Liver (tissue), 8 donors: ENCODE measurements at regions not wholly inside any gene's neighbourhood (a gene's known extent, or its start where the extent isn't known, plus 50 kb on each side); places are given as distances from the start of the nearest gene placed in this dataset.
A peak's percentile ranks its signal among the peaks of the same experiment; 100 is the strongest.

Experiments
- DNase-seq: peaks from one replicate; pipeline ENCODE4 v3.0.0-alpha.2; 2017; ENCODE audit warnings: low spot score
- H3K27ac ChIP-seq, 2 donors: one replicate each; pipeline ENCODE4 v1.7.0; 2013; ENCODE audit warnings: inconsistent platforms in 2 of 2, low read length in 2 of 2, control low read depth in 1 of 2, low read depth in 1 of 2, mild to moderate bottlenecking in 1 of 2
- H3K27me3 ChIP-seq, 4 donors: one replicate each; pipeline versions ENCODE4 v1.6.1 to v1.7.0; 2013; ENCODE audit warnings: low read length in 3 of 4, inconsistent platforms in 1 of 4, mild to moderate bottlenecking in 1 of 4, moderate library complexity in 1 of 4; ENCODE audit not compliant: control insufficient read depth in 4 of 4, insufficient read depth in 4 of 4
- H3K36me3 ChIP-seq, 4 donors: one replicate each; pipeline versions ENCODE4 v1.6.1 to v1.7.0; 2013; ENCODE audit warnings: low read length in 3 of 4, mild to moderate bottlenecking in 3 of 4, low read depth in 1 of 4, moderate library complexity in 1 of 4; ENCODE audit not compliant: control insufficient read depth in 4 of 4, insufficient read depth in 3 of 4
- H3K4me1 ChIP-seq, 4 donors: one replicate each; pipeline versions ENCODE4 v1.6.1 to v1.7.0; 2013; ENCODE audit warnings: low read length in 3 of 4, mild to moderate bottlenecking in 3 of 4, moderate library complexity in 1 of 4; ENCODE audit not compliant: control insufficient read depth in 4 of 4, insufficient read depth in 4 of 4
- H3K4me3 ChIP-seq, 3 donors: one replicate each; pipeline versions ENCODE4 v1.6.1 to v1.7.0; 2013; ENCODE audit warnings: low read length in 3 of 3, control low read depth in 1 of 3, low read depth in 1 of 3, mild to moderate bottlenecking in 1 of 3
- H3K9ac ChIP-seq, 2 donors: one replicate each; pipeline ENCODE4 v1.7.0; 2013; ENCODE audit warnings: low read length in 2 of 2, mild to moderate bottlenecking in 2 of 2, moderate library complexity in 2 of 2, control low read depth in 1 of 2, low read depth in 1 of 2
- H3K9me3 ChIP-seq, 4 donors: one replicate each; pipeline versions ENCODE4 v1.6.1 to v1.7.0; 2013; ENCODE audit warnings: low read length in 3 of 4; ENCODE audit not compliant: control insufficient read depth in 4 of 4
- ATF3 ChIP-seq: IDR thresholded peaks from 2 replicates; pipeline ENCODE4 v1.6.1; 2016; ENCODE audit warnings: antibody characterized with exemption
- CTCF ChIP-seq: fragments of 150-350 bp; IDR thresholded peaks from 2 replicates; pipeline ENCODE4 v1.5.1; 2017; ENCODE audit warnings: improper control_type of control experiment, low read depth, low read length; ENCODE audit not compliant: missing input control
- FOXA2 ChIP-seq: IDR thresholded peaks from 2 replicates; pipeline ENCODE4 v1.6.1; 2016; ENCODE audit warnings: antibody characterized with exemption
- GABPA ChIP-seq, 2 donors: IDR thresholded peaks in 1 of 2; conservative IDR thresholded peaks in 1 of 2; 2 replicates each; pipeline ENCODE4 v1.6.1; 2016; ENCODE audit warnings: antibody characterized with exemption in 2 of 2, mild to moderate bottlenecking in 1 of 2, moderate library complexity in 1 of 2
- HNF4A ChIP-seq, 2 donors: conservative IDR thresholded peaks; 2 replicates each; pipeline ENCODE4 v1.6.1; 2016; ENCODE audit warnings: antibody characterized with exemption in 2 of 2, mild to moderate bottlenecking in 2 of 2
- HNF4G ChIP-seq: IDR thresholded peaks from 2 replicates; pipeline ENCODE4 v1.6.1; 2016; ENCODE audit warnings: antibody characterized with exemption
- JUND ChIP-seq, 2 donors: IDR thresholded peaks; 2 replicates each; pipeline ENCODE4 v1.6.1; 2016; ENCODE audit warnings: antibody characterized with exemption in 2 of 2
- NR2F2 ChIP-seq: IDR thresholded peaks from 2 replicates; pipeline ENCODE4 v1.6.1; 2016; ENCODE audit warnings: antibody characterized with exemption
- RAD21 ChIP-seq, 2 donors: IDR thresholded peaks; 2 replicates each; pipeline ENCODE4 v1.6.1; 2016; ENCODE audit warnings: antibody characterized with exemption in 2 of 2, mild to moderate bottlenecking in 2 of 2
- RXRA ChIP-seq, 2 donors: IDR thresholded peaks; 2 replicates each; pipeline ENCODE4 v1.6.1; 2017 to 2018; ENCODE audit warnings: antibody characterized with exemption in 2 of 2, mild to moderate bottlenecking in 1 of 2
- TAF1 ChIP-seq: conservative IDR thresholded peaks from 2 replicates; pipeline ENCODE4 v1.6.1; 2016; ENCODE audit warnings: antibody characterized with exemption, mild to moderate bottlenecking
- YY1 ChIP-seq: IDR thresholded peaks from 2 replicates; pipeline ENCODE4 v1.6.1; 2016; ENCODE audit warnings: antibody characterized with exemption, mild to moderate bottlenecking
- ZBTB33 ChIP-seq: IDR thresholded peaks from 2 replicates; pipeline ENCODE4 v1.6.1; 2016; ENCODE audit warnings: antibody characterized with exemption
- WGBS: extraction: QIAGEN DNeasy Blood & Tissue Kit; methylation state at CpG from one replicate; pipeline ENCODE4 v1.1.7; 2013; 5-methylcytosine and 5-hydroxymethylcytosine counted together
- TF ChIP-seq, protein P1 (sequence below): IDR thresholded peaks from 2 replicates; pipeline ENCODE4 v1.6.1; 2016; ENCODE audit warnings: antibody characterized with exemption, mild to moderate bottlenecking
- donor health status: healthy.
- donor health status: healthy.
- donor health status: healthy.
- donor health status: healthy.
- donor health status: healthy.

DNA sequence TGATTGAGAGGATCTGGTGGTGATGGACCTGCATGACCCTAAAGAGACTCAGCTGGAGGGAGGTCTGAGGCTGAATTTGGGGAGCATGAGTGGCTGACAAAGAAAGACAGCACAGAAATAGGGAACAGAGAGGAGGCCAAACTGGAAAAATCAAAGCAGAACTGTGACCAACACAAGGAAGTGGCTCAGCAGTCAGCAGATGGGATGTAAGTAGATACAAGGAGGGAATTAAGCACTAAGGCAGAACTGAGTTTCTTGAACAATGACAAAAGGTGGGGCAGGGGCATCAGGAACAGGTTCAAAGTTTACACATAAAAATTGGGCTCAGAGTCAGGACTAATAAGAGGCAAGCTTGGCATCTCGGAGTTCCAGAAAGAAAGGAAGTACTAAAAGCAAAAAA lies 144.3 kb upstream of the KLF3 start (continued):
- TF ChIP-seq ZBTB33 (no peak), NR2F2 (no peak), ATF3 (no peak), HNF4A (conservative IDR thresholded peaks at IDR 0.05) (no peak), RXRA (IDR thresholded peaks at IDR 0.05) (no peak)

- Histone ChIP-seq H3K9ac (no peak overlapping the region), H3K4me3 (no peak overlapping the region), H3K4me1 (no peaks in the 10 kb centered on the region), H3K27me3 (no peaks in the 10 kb centered on the region), H3K27ac (no peak overlapping the region), H3K9me3 (no peaks in the 10 kb centered on the region), H3K36me3 (no peaks in the 10 kb centered on the region)
- TF ChIP-seq, protein P1, sequence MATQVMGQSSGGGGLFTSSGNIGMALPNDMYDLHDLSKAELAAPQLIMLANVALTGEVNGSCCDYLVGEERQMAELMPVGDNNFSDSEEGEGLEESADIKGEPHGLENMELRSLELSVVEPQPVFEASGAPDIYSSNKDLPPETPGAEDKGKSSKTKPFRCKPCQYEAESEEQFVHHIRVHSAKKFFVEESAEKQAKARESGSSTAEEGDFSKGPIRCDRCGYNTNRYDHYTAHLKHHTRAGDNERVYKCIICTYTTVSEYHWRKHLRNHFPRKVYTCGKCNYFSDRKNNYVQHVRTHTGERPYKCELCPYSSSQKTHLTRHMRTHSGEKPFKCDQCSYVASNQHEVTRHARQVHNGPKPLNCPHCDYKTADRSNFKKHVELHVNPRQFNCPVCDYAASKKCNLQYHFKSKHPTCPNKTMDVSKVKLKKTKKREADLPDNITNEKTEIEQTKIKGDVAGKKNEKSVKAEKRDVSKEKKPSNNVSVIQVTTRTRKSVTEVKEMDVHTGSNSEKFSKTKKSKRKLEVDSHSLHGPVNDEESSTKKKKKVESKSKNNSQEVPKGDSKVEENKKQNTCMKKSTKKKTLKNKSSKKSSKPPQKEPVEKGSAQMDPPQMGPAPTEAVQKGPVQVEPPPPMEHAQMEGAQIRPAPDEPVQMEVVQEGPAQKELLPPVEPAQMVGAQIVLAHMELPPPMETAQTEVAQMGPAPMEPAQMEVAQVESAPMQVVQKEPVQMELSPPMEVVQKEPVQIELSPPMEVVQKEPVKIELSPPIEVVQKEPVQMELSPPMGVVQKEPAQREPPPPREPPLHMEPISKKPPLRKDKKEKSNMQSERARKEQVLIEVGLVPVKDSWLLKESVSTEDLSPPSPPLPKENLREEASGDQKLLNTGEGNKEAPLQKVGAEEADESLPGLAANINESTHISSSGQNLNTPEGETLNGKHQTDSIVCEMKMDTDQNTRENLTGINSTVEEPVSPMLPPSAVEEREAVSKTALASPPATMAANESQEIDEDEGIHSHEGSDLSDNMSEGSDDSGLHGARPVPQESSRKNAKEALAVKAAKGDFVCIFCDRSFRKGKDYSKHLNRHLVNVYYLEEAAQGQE = no peak
- WGBS = 76% methylated on average over 5 of the region's 5 CpGs
- no peak for DNase-seq
Measured at GRCh38 chr4:38523054-38523453, 140.9 kb upstream of the KLF3 start.

DNA sequence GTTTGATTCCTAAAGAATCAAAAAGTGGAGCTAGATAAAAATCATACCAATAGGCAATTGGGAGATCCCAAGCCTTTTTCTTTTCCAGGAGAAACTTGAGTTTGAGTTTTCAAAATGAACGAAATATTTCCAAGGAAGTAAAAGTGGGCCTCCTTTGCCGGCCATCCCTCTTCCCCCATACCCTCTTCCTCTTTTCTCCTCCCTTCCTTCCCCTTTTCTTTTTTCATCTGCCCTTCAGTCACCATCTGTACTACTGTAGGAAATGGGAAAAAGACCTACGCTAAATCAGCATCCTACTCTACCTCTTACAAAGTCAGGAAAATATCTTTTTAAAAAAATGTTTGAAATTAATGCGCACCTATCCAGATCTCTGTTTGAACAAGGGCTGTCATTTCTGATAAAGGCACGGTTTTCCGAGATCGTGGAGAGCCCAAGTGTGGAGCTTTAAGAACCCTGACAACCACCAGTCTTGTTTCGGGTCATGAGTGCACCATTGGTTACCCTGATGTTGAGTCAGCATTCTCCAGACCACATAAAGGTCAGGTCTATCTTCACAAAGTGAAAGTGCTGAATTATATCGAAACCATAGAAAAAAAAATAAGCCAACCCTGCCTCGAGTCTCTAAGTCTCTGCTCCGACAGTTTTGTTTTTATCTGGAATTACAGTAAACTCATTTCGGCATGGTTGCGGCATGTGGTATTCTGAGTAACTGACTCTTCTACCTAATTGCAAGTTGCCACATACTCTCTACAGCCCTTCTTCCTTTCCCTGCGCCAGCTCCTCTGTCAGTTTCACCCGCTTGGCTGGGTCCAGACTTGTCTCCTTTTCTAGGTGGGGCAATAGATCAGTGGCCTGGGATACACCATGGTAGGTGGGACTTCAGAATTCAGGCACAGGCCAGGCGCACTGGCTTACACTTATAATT lies 140.2 kb upstream of the KLF3 start:
- DNase-seq = no peak
- H3K9me3 ChIP-seq = no peaks in the 10 kb centered on the region
- H3K4me1 ChIP-seq = no peaks in the 10 kb centered on the region
- H3K9ac ChIP-seq = no peak overlapping the region
- H3K27ac ChIP-seq = peak overlapping the region in 1 of 2 donors; percentile 15
- no peaks in the 10 kb centered on the region for H3K36me3 ChIP-seq
- H3K27me3 ChIP-seq = no peaks in the 10 kb centered on the region
- no peak overlapping the region for H3K4me3 ChIP-seq
- WGBS = 81% methylated on average over 16 of the region's 16 CpGs
- TF ChIP-seq, protein P1 = no peak
- TF ChIP-seq YY1 = no peak
- no peak for TF ChIP-seq RXRA (IDR thresholded peaks at IDR 0.05)
- TF ChIP-seq NR2F2 = no peak
- TF ChIP-seq GABPA (IDR thresholded peaks at IDR 0.05 in 1 of 2, conservative IDR thresholded peaks at IDR 0.05 in 1 of 2) = no peak
- no peak for TF ChIP-seq RAD21 (IDR thresholded peaks at IDR 0.05)
- no peak for TF ChIP-seq JUND (IDR thresholded peaks at IDR 0.05)
- TF ChIP-seq HNF4G = no peak
- TF ChIP-seq ZBTB33 = no peak
- TF ChIP-seq TAF1 = no peak
- no peak for TF ChIP-seq HNF4A (conservative IDR thresholded peaks at IDR 0.05)
- TF ChIP-seq FOXA2 = no peak
- TF ChIP-seq CTCF = no peak
